ENCODE measurements at regions not wholly inside any gene's neighbourhood (a gene's known extent, or its start where the extent isn't known, plus 50 kb on each side); places are given as distances from the start of the nearest gene placed in this dataset.

GRCh38 chr6:22184371-22184770 lies 112.5 kb downstream of the PRL start:
- TF ChIP-seq CTCF (conservative IDR thresholded peaks at IDR 0.05; ENCODE audit: low read length): no peak
- no peak for TF ChIP-seq EZH2phosphoT487 (IDR thresholded peaks at IDR 0.05; ENCODE audit: borderline replicate concordance)

Data from Loucy (cell line).